RWPE1 (cell line): ENCODE measurements at regions not wholly inside any gene's neighbourhood (a gene's known extent, or its start where the extent isn't known, plus 50 kb on each side); places are given as distances from the start of the nearest gene placed in this dataset.
A peak's percentile ranks its signal among the peaks of the same experiment; 100 is the strongest.

Experiments used
- CTCF ChIA-PET: fragments of 350-600 bp; sonication (Branson Sonifier 250); formaldehyde crosslinking; extraction: SDS; loops from one replicate; lab custom pipeline; 2021; lab: Yijun Ruan, JAX
- POLR2A ChIA-PET: fragments of 400-600 bp; formaldehyde crosslinking; extraction: SDS; loops from one replicate; lab custom pipeline; 2020; ENCODE audit warnings: antibody characterized with exemption; ENCODE audit not compliant: low non-redundant PET; lab: Yijun Ruan, JAX
- DNase-seq: peaks from one replicate; pipeline ENCODE4 v3.0.0; 2012; ENCODE audit warnings: low spot score
- H3K27ac ChIP-seq: fragments of 450-650 bp; 2 replicates; pipeline ENCODE4 v1.5.1; 2017
- TF ChIP-seq, protein P1 (sequence below): fragments of 450-650 bp; conservative IDR thresholded peaks from 2 replicates; pipeline ENCODE4 v1.5.1; 2017; ENCODE audit warnings: low read depth, mild to moderate bottlenecking

DNA sequence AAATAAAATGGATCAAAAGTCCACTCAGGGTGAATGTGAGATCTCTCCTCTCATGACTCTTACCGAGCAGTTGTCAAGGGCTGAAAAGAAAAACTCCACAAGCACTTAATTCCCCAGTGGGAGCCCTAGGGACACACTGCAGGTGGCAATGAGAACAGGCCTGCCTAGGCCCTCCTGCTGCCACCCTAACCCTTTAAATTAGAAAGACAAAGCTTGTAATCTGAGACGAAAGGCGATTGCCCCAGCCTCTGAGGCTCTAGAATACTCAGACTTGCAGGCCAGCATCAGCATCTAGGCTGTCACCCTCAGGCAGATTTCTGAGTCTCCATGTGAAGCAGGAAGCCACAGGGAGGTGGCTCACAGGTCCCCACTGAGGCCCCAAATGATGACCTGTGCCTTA, 457.0 kb upstream of the MYT1L start:
- DNase-seq: no peak
- POLR2A ChIA-PET: no interaction called here
- CTCF ChIA-PET: no interaction called here
- no peak overlapping the region for H3K27ac ChIP-seq
- TF ChIP-seq, protein P1, sequence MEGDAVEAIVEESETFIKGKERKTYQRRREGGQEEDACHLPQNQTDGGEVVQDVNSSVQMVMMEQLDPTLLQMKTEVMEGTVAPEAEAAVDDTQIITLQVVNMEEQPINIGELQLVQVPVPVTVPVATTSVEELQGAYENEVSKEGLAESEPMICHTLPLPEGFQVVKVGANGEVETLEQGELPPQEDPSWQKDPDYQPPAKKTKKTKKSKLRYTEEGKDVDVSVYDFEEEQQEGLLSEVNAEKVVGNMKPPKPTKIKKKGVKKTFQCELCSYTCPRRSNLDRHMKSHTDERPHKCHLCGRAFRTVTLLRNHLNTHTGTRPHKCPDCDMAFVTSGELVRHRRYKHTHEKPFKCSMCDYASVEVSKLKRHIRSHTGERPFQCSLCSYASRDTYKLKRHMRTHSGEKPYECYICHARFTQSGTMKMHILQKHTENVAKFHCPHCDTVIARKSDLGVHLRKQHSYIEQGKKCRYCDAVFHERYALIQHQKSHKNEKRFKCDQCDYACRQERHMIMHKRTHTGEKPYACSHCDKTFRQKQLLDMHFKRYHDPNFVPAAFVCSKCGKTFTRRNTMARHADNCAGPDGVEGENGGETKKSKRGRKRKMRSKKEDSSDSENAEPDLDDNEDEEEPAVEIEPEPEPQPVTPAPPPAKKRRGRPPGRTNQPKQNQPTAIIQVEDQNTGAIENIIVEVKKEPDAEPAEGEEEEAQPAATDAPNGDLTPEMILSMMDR: no peak

DNA sequence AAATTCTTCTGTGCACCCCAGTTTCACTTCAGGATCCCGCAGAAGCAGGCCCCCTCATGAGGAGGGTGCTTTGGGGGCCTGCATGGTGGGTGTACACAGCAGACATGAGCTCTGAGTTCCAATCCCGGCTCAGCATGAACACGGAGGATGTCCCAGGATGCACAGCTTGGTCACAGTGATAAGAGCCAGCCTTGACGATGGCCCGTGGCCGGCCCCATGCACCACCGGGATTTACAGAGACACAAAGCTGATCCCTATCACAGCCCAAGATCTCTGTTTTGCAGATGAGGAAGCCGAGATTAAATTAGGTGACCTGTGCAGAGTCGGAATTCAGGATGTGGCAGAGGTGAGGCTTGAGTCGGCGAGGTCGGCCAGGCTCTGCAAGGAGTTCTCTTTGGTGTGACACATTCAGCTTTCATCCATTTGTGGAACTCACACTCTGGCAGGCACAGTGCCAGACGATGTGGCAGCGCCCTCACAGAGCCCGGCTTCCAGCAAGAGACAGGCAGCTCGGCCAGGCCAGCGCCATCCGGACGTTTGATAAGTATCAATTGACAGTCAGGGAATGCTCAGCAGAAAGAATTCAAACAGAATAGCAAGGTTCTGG, 456.3 kb upstream of the MYT1L start:
- TF ChIP-seq, protein P1: no peak
- POLR2A ChIA-PET: no interaction called here
- no peak overlapping the region for H3K27ac ChIP-seq
- no peak for DNase-seq
- CTCF ChIA-PET: no interaction called here

DNA sequence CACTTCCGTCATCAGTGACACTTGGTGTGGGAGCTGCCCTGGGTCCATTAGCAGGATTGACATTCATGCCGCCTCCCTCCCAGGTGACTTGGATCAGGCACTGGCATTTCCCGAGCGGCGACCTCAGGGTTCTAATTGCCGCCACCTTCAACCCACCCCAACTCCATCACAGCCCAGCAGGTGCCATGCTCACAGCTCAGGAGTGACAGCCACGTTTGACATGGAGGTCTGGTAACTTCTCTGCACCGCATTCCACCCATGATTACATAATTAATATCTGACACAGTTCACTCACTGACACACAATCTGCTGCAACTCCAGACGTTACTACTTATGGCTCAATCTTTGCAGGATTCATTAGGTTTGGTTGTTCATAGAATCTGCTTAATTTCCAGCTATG, 450.9 kb upstream of the MYT1L start:
- ChIA-PET CTCF (no interaction called here), POLR2A (no interaction called here)
- H3K27ac ChIP-seq: no peak overlapping the region
- no peak for DNase-seq
- TF ChIP-seq, protein P1: no peak

DNA sequence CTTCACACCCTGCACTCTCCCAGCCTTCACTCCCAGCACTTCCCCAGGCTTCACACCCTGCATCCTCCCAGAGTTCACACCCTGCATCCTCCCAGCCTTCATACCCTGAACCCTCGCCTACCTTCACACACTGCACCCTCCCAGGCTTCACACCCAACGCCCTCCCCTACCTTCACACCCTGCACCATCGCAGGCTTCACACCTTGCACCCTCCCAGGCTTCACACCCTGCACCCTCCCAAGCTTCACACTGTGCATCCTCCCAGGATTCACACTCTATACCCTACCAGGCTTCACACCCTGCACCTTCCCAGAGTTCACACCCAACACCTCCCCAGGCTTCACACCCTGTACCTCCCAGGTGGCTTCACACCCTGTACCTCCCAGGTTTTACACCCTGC, 448.7 kb upstream of the MYT1L start:
- TF ChIP-seq, protein P1: no peak
- POLR2A ChIA-PET: no interaction called here
- H3K27ac ChIP-seq: no peak overlapping the region
- DNase-seq: no peak
- CTCF ChIA-PET: interaction anchor here (0.6 kb wide), 1 partner anchor 59 kb away, joined by 3 read pairs; no protein-coding TSS in a partner anchor

DNA sequence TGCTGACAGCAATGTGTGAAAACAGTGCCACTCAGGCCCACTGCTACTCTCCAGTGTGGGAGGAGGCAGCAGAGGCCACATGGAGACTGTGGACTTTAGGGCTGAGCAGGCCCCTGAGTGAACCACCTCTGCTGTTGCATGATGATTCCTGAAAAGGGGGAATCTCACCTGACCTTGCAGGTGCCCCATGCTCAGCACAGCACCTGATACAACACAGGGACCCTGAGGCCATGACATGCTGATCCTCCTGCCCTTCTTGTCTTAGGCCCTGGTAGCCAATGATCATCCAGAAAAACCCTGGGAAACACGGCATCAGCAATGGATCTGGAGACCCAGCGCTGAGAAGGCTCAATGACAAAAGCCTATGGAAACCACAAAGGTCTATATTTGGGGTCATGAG, 446.8 kb upstream of the MYT1L start:
- TF ChIP-seq, protein P1: no peak
- no peak overlapping the region for H3K27ac ChIP-seq
- CTCF ChIA-PET: no interaction called here
- no peak for DNase-seq
- POLR2A ChIA-PET: no interaction called here

DNA sequence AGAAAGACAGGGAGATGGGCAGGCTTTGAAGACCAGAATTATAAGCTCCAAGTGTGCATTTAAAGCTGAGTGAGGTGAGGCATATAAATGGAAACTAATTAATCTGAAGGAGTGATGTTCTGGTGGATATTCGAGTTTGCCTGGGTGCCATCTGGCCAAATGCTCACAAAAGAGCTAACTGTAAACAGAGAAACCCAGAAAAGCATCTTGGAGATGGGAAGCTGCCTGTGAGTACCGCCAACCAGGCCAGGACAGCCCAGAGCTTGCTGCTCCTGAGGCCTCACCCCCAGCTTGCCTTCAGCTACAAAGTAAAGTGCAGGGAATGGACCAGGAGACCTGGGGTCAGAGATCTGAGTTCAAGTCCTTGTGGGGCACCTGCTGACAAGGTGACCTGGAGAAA, 446.1 kb upstream of the MYT1L start:
- TF ChIP-seq, protein P1: no peak
- no peak for DNase-seq
- POLR2A ChIA-PET: no interaction called here
- H3K27ac ChIP-seq: no peak overlapping the region
- CTCF ChIA-PET: no interaction called here

DNA sequence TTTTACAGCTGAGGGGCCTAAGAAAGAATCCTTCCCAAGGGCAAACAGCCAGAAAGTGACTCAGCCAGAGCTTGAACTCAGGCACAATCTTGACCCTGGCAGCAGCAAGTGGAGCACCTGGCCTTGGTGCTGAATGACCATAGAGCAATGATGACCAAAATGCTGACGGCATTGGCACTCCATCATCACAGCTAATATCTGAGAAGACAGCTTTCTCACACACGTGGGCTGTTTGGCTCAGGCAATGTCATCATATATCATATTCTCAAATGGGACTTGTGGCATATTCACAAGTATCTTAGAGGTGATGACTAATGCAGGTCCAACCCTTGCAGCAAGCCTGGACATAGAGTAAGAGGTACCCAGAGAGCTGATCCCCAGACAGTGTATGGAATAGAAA, 443.9 kb upstream of the MYT1L start:
- TF ChIP-seq, protein P1: no peak
- H3K27ac ChIP-seq: no peak overlapping the region
- peak; percentile 4 for DNase-seq
- ChIA-PET CTCF (no interaction called here), POLR2A (no interaction called here)
